Vagina (tissue), 2 donors: ENCODE measurements at regions not wholly inside any gene's neighbourhood (a gene's known extent, or its start where the extent isn't known, plus 50 kb on each side); places are given as distances from the start of the nearest gene placed in this dataset.

Experiments
- DNase-seq, 2 donors: peaks; one replicate each; pipeline ENCODE4 v3.0.0-alpha.2; 2017; ENCODE audit errors: extremely low spot score in 2 of 2
- H3K27ac ChIP-seq: fragments of 200-600 bp; sonication (generic); one replicate; pipeline ENCODE4 v1.5.1; 2019
- H3K27me3 ChIP-seq: fragments of 200-600 bp; sonication (generic); one replicate; pipeline ENCODE4 v1.5.1; 2019
- H3K36me3 ChIP-seq, 2 donors: fragments of 200-600 bp; sonication (generic); one replicate each; pipeline ENCODE4 v1.5.1; 2017 to 2019
- H3K4me1 ChIP-seq: fragments of 200-600 bp; sonication (generic); one replicate; pipeline ENCODE4 v1.5.1; 2019
- H3K4me3 ChIP-seq, 2 donors: fragments of 200-600 bp; sonication (generic); 1 replicate in 1 of 2; 2 replicates in 1 of 2; pipeline ENCODE4 v1.5.1; 2016 to 2019
- H3K9me3 ChIP-seq: fragments of 200-600 bp; sonication (generic); one replicate; pipeline ENCODE4 v1.5.1; 2019
- CTCF ChIP-seq, 3 experiments: fragments of 450-650 bp in 2 of 3; fragments of 200-600 bp in 1 of 3; sonication (generic) in 1 of 3; IDR thresholded peaks; one replicate each; pipeline ENCODE4 v1.5.1; 2017 to 2019; ENCODE audit warnings: antibody characterized with exemption in 3 of 3, mild to moderate bottlenecking in 2 of 3, moderate library complexity in 2 of 3
- POLR2A ChIP-seq, 2 donors: fragments of 450-650 bp; IDR thresholded peaks; one replicate each; pipeline ENCODE4 v1.6.1; 2017; ENCODE audit warnings: antibody characterized with exemption in 2 of 2, mild to moderate bottlenecking in 2 of 2, moderate library complexity in 2 of 2
- POLR2AphosphoS5 ChIP-seq, 2 donors: sonication (generic); formaldehyde crosslinking; IDR thresholded peaks; one replicate each; pipeline ENCODE4 v1.9.0; 2017; ENCODE audit warnings: antibody characterized with exemption in 2 of 2, mild to moderate bottlenecking in 2 of 2, low read depth in 1 of 2; ENCODE audit not compliant: insufficient read depth in 1 of 2
- intact Hi-C: fragments of 100-400 bp; cut with DNase I; formaldehyde crosslinking; loops from one replicate; pipeline ENCODE4 v1.15.1; 2023

- H3K4me3 ChIP-seq = no peak overlapping the region
- intact Hi-C loops = no loop called here
- H3K4me1 ChIP-seq = no peaks in the 10 kb centered on the region
- no peak overlapping the region for H3K27ac ChIP-seq
- no peaks in the 10 kb centered on the region for H3K36me3 ChIP-seq
- DNase-seq = no peak
- H3K9me3 ChIP-seq = no peaks in the 10 kb centered on the region
- TF ChIP-seq POLR2AphosphoS5 (IDR thresholded peaks at IDR 0.05; ENCODE audit: insufficient read depth in 1 of 2, low read depth in 1 of 2) (no peak), POLR2A (IDR thresholded peaks at IDR 0.05) (no peak), CTCF (IDR thresholded peaks at IDR 0.05) (no peak)
- H3K27me3 ChIP-seq = no peaks in the 10 kb centered on the region
Observed at GRCh38 chr13:57511603-57512002, 119.9 kb upstream of the PCDH17 start.

GRCh38 chr13:57527114-57527735 is 104.3 kb upstream of the PCDH17 start:
- Histone ChIP-seq H3K9me3 (no peaks in the 10 kb centered on the region), H3K27ac (no peak overlapping the region), H3K27me3 (no peaks in the 10 kb centered on the region), H3K36me3 (no peaks in the 10 kb centered on the region), H3K4me1 (no peaks in the 10 kb centered on the region), H3K4me3 (no peak overlapping the region)
- no peak for DNase-seq
- intact Hi-C loops = no loop called here
- no peak for TF ChIP-seq POLR2AphosphoS5 (IDR thresholded peaks at IDR 0.05; ENCODE audit: insufficient read depth in 1 of 2, low read depth in 1 of 2)
- TF ChIP-seq CTCF (IDR thresholded peaks at IDR 0.05) = no peak
- no peak for TF ChIP-seq POLR2A (IDR thresholded peaks at IDR 0.05)

- intact Hi-C loops = no loop called here
- no peak for DNase-seq
- Histone ChIP-seq H3K4me1 (no peaks in the 10 kb centered on the region), H3K27me3 (no peaks in the 10 kb centered on the region), H3K9me3 (no peaks in the 10 kb centered on the region), H3K4me3 (no peak overlapping the region), H3K27ac (no peak overlapping the region), H3K36me3 (no peaks in the 10 kb centered on the region)
- TF ChIP-seq POLR2A (IDR thresholded peaks at IDR 0.05) (no peak), POLR2AphosphoS5 (IDR thresholded peaks at IDR 0.05; ENCODE audit: insufficient read depth in 1 of 2, low read depth in 1 of 2) (no peak), CTCF (IDR thresholded peaks at IDR 0.05) (no peak)
Observed at GRCh38 chr13:57531256-57531655, 100.3 kb upstream of the PCDH17 start.

GRCh38 chr13:57546942-57547341 is 84.6 kb upstream of the PCDH17 start:
- Histone ChIP-seq H3K4me3 (no peak overlapping the region), H3K36me3 (no peaks in the 10 kb centered on the region), H3K27ac (no peak overlapping the region), H3K27me3 (no peaks in the 10 kb centered on the region), H3K9me3 (no peaks in the 10 kb centered on the region), H3K4me1 (no peaks in the 10 kb centered on the region)
- no peak for DNase-seq
- intact Hi-C loops = no loop called here
- TF ChIP-seq CTCF (IDR thresholded peaks at IDR 0.05) = no peak
- TF ChIP-seq POLR2AphosphoS5 (IDR thresholded peaks at IDR 0.05; ENCODE audit: insufficient read depth in 1 of 2, low read depth in 1 of 2) = no peak
- no peak for TF ChIP-seq POLR2A (IDR thresholded peaks at IDR 0.05)

- no peak for DNase-seq
- Histone ChIP-seq H3K27me3 (no peaks in the 10 kb centered on the region), H3K9me3 (peaks cover 3% of the 10 kb centered on the region), H3K4me1 (no peaks in the 10 kb centered on the region), H3K27ac (no peak overlapping the region), H3K36me3 (no peaks in the 10 kb centered on the region), H3K4me3 (no peak overlapping the region)
- TF ChIP-seq CTCF (IDR thresholded peaks at IDR 0.05) (no peak), POLR2AphosphoS5 (IDR thresholded peaks at IDR 0.05; ENCODE audit: insufficient read depth in 1 of 2, low read depth in 1 of 2) (no peak)
- intact Hi-C loops = no loop called here
Observed at GRCh38 chr13:57552437-57552836, 79.1 kb upstream of the PCDH17 start.
